Erythroblast (primary cell): ENCODE measurements at regions not wholly inside any gene's neighbourhood (a gene's known extent, or its start where the extent isn't known, plus 50 kb on each side); places are given as distances from the start of the nearest gene placed in this dataset.

Experiments used
- GATA1 ChIP-seq: IDR thresholded peaks from 2 replicates; pipeline ENCODE4 v1.6.1; 2011; ENCODE audit warnings: low read depth, mild to moderate bottlenecking, control low read depth, low read length, moderate library complexity
- POLR2A ChIP-seq: IDR thresholded peaks from 2 replicates; pipeline ENCODE4 v1.6.1; 2011; ENCODE audit warnings: mild to moderate bottlenecking, low read length

- TF ChIP-seq POLR2A (no peak), GATA1 (no peak)
Observed at GRCh38 chr2:129922571-129923264, 56.7 kb upstream of the RAB6C start.
